ENCODE measurements at regions not wholly inside any gene's neighbourhood (a gene's known extent, or its start where the extent isn't known, plus 50 kb on each side); places are given as distances from the start of the nearest gene placed in this dataset.

DNA sequence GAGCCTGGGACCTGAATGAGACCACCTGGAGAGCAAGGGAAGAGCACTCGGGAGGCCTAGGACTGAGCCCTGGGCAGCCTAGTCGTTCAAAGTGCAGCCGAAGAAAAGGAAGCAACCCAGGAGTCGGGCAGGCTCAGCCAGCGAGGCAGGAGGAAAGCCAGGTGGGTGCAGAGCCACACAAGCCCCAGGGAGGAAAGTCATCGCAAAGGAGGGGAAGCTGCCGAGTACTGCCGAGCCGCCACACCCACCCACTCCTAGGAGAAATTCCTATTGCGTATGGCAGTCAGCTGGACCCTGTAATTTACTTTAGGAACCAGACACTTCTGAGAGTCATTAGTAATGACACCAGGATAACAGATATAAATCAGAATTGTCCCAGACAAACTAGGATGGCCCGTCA lies 187.6 kb downstream of the KATNIP start:
- no peaks in the 10 kb centered on the region for H3K4me1 Mint-ChIP-seq (ENCODE audit: low read depth)
- H3K27ac Mint-ChIP-seq, result no peak overlapping the region
- H3K9me3 ChIP-seq (ENCODE audit: control insufficient read depth in 1 of 2, insufficient read depth in 1 of 2, low read length in 2 of 2), result peaks cover 0 to 3% of the 10 kb centered on the region in 2 experiments
- peaks cover 24% of the 10 kb centered on the region for H3K36me3 Mint-ChIP-seq (ENCODE audit: low read depth)
- no peaks in the 10 kb centered on the region for H3K36me3 ChIP-seq (ENCODE audit: insufficient read depth, low read length)
- no peaks in the 10 kb centered on the region for H3K27me3 Mint-ChIP-seq
- POLR2A ChIA-PET, result no interaction called here
- no peak overlapping the region for H3K27ac ChIP-seq (ENCODE audit: low read depth in 1 of 2, low read length in 2 of 2)
- no peaks in the 10 kb centered on the region for H3K27me3 ChIP-seq (ENCODE audit: control insufficient read depth in 1 of 2, insufficient read depth in 2 of 2, low read length in 2 of 2)
- intact Hi-C loops (cut with DNase I, micrococcal nuclease), result no loop called here
- DNase-seq, result no peak
- no peak for ATAC-seq (ENCODE audit: poor library complexity)
- no peaks in the 10 kb centered on the region for H3K4me1 ChIP-seq (ENCODE audit: insufficient read depth, low read length)
- CTCF ChIA-PET, result no interaction called here
- no peak overlapping the region for H3K4me3 Mint-ChIP-seq
- TF ChIP-seq, protein P1, sequence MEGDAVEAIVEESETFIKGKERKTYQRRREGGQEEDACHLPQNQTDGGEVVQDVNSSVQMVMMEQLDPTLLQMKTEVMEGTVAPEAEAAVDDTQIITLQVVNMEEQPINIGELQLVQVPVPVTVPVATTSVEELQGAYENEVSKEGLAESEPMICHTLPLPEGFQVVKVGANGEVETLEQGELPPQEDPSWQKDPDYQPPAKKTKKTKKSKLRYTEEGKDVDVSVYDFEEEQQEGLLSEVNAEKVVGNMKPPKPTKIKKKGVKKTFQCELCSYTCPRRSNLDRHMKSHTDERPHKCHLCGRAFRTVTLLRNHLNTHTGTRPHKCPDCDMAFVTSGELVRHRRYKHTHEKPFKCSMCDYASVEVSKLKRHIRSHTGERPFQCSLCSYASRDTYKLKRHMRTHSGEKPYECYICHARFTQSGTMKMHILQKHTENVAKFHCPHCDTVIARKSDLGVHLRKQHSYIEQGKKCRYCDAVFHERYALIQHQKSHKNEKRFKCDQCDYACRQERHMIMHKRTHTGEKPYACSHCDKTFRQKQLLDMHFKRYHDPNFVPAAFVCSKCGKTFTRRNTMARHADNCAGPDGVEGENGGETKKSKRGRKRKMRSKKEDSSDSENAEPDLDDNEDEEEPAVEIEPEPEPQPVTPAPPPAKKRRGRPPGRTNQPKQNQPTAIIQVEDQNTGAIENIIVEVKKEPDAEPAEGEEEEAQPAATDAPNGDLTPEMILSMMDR (IDR thresholded peaks at IDR 0.05), result no peak
- H3K4me3 ChIP-seq (ENCODE audit: low read length), result no peak overlapping the region
- no peaks in the 10 kb centered on the region for H3K9me3 Mint-ChIP-seq

Measured in CD4-positive, alpha-beta T cell (primary cell).